Activated naive CD8-positive, alpha-beta T cell (primary cell): ENCODE measurements at regions not wholly inside any gene's neighbourhood (a gene's known extent, or its start where the extent isn't known, plus 50 kb on each side); places are given as distances from the start of the nearest gene placed in this dataset.

Experiments used
- H3K27ac Mint-ChIP-seq: one replicate; pipeline ENCODE4 v1.8.0; 2021; ENCODE audit warnings: mixed read lengths
- H3K27me3 Mint-ChIP-seq: one replicate; pipeline ENCODE4 v1.8.0; 2021; ENCODE audit warnings: mixed read lengths
- H3K36me3 Mint-ChIP-seq: one replicate; pipeline ENCODE4 v1.8.0; 2021; ENCODE audit warnings: mixed read lengths
- H3K4me1 Mint-ChIP-seq: one replicate; pipeline ENCODE4 v1.8.0; 2021; ENCODE audit warnings: low read depth, mixed read lengths
- H3K4me3 Mint-ChIP-seq: one replicate; pipeline ENCODE4 v1.8.0; 2021; ENCODE audit warnings: mild to moderate bottlenecking, mixed read lengths
- H3K9me3 Mint-ChIP-seq: one replicate; pipeline ENCODE4 v1.8.0; 2021; ENCODE audit warnings: low read depth, mixed read lengths

DNA sequence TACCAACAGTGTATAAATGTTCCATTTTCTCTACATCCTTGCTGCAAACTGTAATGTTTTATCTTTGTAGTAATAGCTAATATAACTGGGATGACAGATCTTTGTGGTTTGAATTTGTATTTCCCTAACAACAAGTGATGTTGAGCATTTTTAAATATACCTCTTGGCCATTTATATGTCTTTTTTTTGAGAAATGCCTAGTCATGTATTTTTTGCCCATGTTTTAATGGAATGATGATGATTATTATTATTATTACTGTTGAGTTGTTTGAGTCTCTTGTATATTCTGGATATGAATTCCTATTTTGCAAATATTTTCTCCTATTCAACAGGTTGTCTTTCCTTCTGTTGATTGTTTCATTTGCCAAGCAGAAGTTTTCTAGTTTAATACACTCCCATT is 654.9 kb downstream of the ZPLD1 start:
- H3K27ac Mint-ChIP-seq, result no peak overlapping the region
- H3K9me3 Mint-ChIP-seq, result no peaks in the 10 kb centered on the region
- no peak overlapping the region for H3K4me3 Mint-ChIP-seq
- no peaks in the 10 kb centered on the region for H3K27me3 Mint-ChIP-seq
- H3K4me1 Mint-ChIP-seq, result no peaks in the 10 kb centered on the region
- H3K36me3 Mint-ChIP-seq, result no peaks in the 10 kb centered on the region

- no peaks in the 10 kb centered on the region for H3K36me3 Mint-ChIP-seq
- no peaks in the 10 kb centered on the region for H3K4me1 Mint-ChIP-seq
- H3K27me3 Mint-ChIP-seq, result no peaks in the 10 kb centered on the region
- H3K4me3 Mint-ChIP-seq, result no peak overlapping the region
- peaks cover 2% of the 10 kb centered on the region for H3K9me3 Mint-ChIP-seq
- no peak overlapping the region for H3K27ac Mint-ChIP-seq
Observed at GRCh38 chr3:103105206-103105605, 670.4 kb downstream of the ZPLD1 start.

GRCh38 chr3:103112273-103112672 is 677.5 kb downstream of the ZPLD1 start:
- no peaks in the 10 kb centered on the region for H3K27me3 Mint-ChIP-seq

DNA sequence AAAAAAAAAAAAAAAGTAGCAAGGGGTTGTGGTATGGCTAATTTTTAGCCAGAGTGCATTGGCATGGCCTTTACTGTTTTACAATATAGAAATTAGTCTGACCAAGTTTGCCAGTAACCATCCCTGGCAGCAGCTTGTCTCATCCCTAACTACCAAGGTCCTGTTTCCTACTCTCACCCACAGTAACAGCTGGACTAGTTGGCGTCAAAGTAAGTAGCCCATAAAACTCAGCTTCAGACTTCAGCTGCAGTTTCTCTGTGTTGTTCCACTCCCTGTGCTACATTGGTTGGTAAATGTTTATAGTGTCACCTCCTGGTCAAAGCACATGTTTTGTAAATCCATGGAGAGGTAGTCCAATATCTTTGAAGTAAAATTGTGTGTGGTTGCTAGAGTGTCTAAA is 691.3 kb downstream of the ZPLD1 start:
- H3K4me3 Mint-ChIP-seq, result no peak overlapping the region
- no peaks in the 10 kb centered on the region for H3K4me1 Mint-ChIP-seq
- no peaks in the 10 kb centered on the region for H3K36me3 Mint-ChIP-seq
- H3K9me3 Mint-ChIP-seq, result peaks cover 3% of the 10 kb centered on the region
- H3K27me3 Mint-ChIP-seq, result no peaks in the 10 kb centered on the region
- H3K27ac Mint-ChIP-seq, result no peak overlapping the region

More at GRCh38 chr3:103112273-103112672, 677.5 kb downstream of the ZPLD1 start:
- Mint-ChIP-seq H3K36me3 (no peaks in the 10 kb centered on the region), H3K27ac (no peak overlapping the region), H3K4me3 (no peak overlapping the region), H3K9me3 (no peaks in the 10 kb centered on the region), H3K4me1 (no peaks in the 10 kb centered on the region)

- Mint-ChIP-seq H3K4me3 (no peak overlapping the region), H3K27me3 (no peaks in the 10 kb centered on the region), H3K9me3 (peaks cover 3% of the 10 kb centered on the region), H3K36me3 (no peaks in the 10 kb centered on the region), H3K4me1 (no peaks in the 10 kb centered on the region), H3K27ac (no peak overlapping the region)
Observed at GRCh38 chr3:103127098-103127630, 692.3 kb downstream of the ZPLD1 start.

DNA sequence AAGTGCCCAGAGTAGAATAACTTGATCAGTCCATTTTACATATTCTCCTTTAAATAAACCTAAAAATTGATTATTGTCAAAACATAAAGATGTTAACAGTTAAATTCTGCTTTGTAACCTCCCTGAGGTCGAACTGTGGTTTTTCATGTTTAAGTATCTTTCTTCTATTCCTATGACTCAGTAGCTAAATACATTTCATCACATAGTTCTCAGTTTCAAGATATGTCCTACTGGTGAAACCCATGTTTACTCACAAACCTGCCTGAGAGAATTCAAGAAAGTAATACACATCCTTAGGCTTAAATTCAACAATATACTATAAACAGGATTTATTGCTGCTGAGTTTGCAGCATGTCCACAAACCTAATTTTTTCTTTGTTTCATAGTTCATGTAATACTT is 692.9 kb downstream of the ZPLD1 start:
- Mint-ChIP-seq H3K27ac (no peak overlapping the region), H3K4me1 (no peaks in the 10 kb centered on the region), H3K27me3 (no peaks in the 10 kb centered on the region), H3K9me3 (peaks cover 3% of the 10 kb centered on the region), H3K4me3 (no peak overlapping the region), H3K36me3 (no peaks in the 10 kb centered on the region)

DNA sequence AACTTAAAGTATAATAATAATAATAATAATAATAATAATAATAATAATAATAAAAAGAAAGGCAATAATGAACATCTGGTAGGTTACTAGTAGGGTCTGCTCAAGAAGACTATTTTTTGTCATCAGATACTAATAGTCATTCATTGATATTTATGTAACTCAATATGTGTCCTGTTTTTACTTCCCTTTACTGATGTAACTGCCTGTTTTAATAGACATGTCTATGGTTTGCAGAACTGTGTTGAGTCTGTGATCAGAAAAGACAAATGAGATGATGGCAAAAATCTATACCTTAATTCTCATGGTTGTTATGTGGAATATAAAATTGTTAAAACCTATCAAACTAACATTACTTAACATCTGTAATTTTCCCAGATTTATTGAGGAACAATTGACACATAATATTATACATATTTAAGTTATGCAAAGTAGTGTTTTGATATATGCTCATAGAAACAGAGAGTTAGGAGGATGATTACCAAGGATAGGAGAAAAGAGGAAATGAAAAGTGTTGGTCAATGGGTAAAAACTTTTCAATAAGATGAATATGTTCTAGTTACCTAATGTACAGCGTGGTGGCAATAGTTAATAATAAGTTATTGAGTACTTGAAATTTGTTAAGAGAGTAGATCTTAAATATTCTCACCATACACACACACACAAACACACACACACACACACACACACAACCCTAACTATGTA is 699.4 kb downstream of the ZPLD1 start:
- Mint-ChIP-seq H3K27ac (no peak overlapping the region), H3K36me3 (no peaks in the 10 kb centered on the region), H3K27me3 (no peaks in the 10 kb centered on the region), H3K4me1 (no peaks in the 10 kb centered on the region), H3K9me3 (no peaks in the 10 kb centered on the region), H3K4me3 (no peak overlapping the region)

DNA sequence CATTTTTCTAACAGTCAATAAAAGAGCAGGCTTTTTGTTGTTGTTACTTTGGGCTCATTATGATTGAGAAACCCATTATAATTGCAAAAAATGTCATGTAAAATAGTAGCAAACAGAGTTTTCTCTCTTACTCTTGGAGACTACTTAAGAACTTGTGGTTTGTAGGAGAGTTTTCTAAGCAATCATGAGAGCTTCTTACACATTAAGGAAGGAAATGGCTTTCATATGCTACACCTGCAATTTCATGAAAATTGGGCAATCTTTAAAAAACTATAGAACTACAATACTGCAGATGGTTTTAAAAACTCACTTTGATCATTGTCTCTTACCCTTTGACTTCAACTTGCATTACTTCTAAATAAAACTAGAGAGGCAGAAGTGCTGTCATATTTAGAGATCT is 701.8 kb downstream of the ZPLD1 start:
- Mint-ChIP-seq H3K27ac (no peak overlapping the region), H3K4me1 (no peaks in the 10 kb centered on the region), H3K36me3 (no peaks in the 10 kb centered on the region), H3K27me3 (no peaks in the 10 kb centered on the region), H3K4me3 (no peak overlapping the region), H3K9me3 (no peaks in the 10 kb centered on the region)

- Mint-ChIP-seq H3K27me3 (no peaks in the 10 kb centered on the region), H3K4me3 (no peak overlapping the region), H3K9me3 (no peaks in the 10 kb centered on the region), H3K36me3 (no peaks in the 10 kb centered on the region), H3K4me1 (no peaks in the 10 kb centered on the region), H3K27ac (no peak overlapping the region)
Observed at GRCh38 chr3:103137830-103138229, 703.0 kb downstream of the ZPLD1 start.

DNA sequence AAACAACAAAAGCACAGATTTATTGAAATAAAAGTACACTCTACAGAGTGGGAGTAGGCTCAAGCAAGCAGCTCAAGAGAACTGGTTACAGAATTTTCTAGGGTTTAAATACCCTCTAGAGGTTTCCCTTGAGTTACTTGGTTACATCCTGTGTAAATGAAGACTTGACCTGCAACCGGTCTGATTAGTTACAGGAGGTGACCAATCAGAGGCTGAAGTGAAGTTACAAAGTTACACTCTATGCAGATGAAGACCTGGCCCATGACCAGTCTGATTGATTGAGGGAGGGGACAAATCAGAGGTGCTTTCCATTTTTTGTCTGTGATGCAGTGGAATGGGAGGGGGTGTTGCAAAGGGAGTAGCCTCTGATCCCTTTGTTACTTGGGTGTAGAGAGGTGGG is 723.4 kb downstream of the ZPLD1 start:
- no peaks in the 10 kb centered on the region for H3K27me3 Mint-ChIP-seq
- no peak overlapping the region for H3K27ac Mint-ChIP-seq
- no peaks in the 10 kb centered on the region for H3K9me3 Mint-ChIP-seq

DNA sequence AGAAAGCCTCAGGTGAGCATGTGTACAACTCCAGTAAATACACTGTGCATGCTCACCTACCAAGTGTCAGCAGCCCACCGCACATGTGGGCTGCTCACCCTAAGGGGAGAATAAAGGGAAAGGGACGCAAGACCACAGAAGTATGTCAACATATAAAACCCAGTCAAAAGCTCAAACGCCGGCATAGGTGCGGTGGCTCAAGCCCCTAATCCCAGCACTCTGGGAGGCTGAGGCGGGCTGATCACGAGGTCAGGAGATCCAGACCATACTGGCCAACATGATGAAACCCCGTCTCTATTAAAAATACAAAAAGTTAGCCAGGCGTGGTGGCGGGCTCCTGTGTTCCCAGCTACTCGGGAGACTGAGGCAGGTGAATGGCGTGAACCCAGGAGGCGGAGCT is 732.1 kb downstream of the ZPLD1 start:
- H3K4me3 Mint-ChIP-seq, result no peak overlapping the region
- no peaks in the 10 kb centered on the region for H3K27me3 Mint-ChIP-seq
- H3K27ac Mint-ChIP-seq, result no peak overlapping the region
- H3K36me3 Mint-ChIP-seq, result no peaks in the 10 kb centered on the region
- H3K4me1 Mint-ChIP-seq, result no peaks in the 10 kb centered on the region
- peaks cover 5% of the 10 kb centered on the region for H3K9me3 Mint-ChIP-seq

More for the DNA sequence above, 723.4 kb downstream of the ZPLD1 start:
- no peaks in the 10 kb centered on the region for H3K36me3 Mint-ChIP-seq
- no peaks in the 10 kb centered on the region for H3K4me1 Mint-ChIP-seq
- no peak overlapping the region for H3K4me3 Mint-ChIP-seq

GRCh38 chr3:103167850-103168249 is 733.0 kb downstream of the ZPLD1 start:
- Mint-ChIP-seq H3K4me1 (no peaks in the 10 kb centered on the region), H3K36me3 (no peaks in the 10 kb centered on the region), H3K4me3 (no peak overlapping the region), H3K9me3 (peaks cover 5% of the 10 kb centered on the region), H3K27me3 (no peaks in the 10 kb centered on the region), H3K27ac (no peak overlapping the region)

GRCh38 chr3:103169289-103169688 is 734.5 kb downstream of the ZPLD1 start:
- Mint-ChIP-seq H3K9me3 (peaks cover 7% of the 10 kb centered on the region), H3K4me3 (no peak overlapping the region), H3K27ac (no peak overlapping the region), H3K27me3 (no peaks in the 10 kb centered on the region), H3K4me1 (no peaks in the 10 kb centered on the region), H3K36me3 (no peaks in the 10 kb centered on the region)

GRCh38 chr3:103170651-103171050 is 735.8 kb downstream of the ZPLD1 start:
- no peaks in the 10 kb centered on the region for H3K4me1 Mint-ChIP-seq
- no peaks in the 10 kb centered on the region for H3K36me3 Mint-ChIP-seq
- no peaks in the 10 kb centered on the region for H3K27me3 Mint-ChIP-seq
- H3K27ac Mint-ChIP-seq, result no peak overlapping the region
- no peak overlapping the region for H3K4me3 Mint-ChIP-seq
- H3K9me3 Mint-ChIP-seq, result peaks cover 7% of the 10 kb centered on the region

DNA sequence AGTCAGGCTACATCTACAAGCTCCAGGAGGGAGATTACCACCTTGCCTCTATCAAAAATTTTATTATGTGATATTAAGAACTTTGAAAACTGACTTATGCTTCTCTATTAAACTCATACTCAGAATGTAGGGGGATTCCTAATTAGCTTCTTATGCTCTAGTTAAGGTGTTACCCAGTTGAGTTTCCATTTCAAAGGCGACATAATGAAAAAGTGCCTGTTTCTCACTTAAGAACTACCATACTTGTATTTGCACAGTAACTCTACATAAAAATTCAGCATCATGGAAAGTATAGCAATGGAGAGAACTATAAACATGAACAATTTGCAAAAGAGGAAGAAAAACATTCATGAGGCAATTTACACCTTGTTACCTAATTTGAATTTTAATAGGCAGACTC is 739.1 kb downstream of the ZPLD1 start:
- H3K4me3 Mint-ChIP-seq, result no peak overlapping the region
- no peaks in the 10 kb centered on the region for H3K27me3 Mint-ChIP-seq
- no peaks in the 10 kb centered on the region for H3K4me1 Mint-ChIP-seq
- H3K27ac Mint-ChIP-seq, result no peak overlapping the region
- peaks cover 3% of the 10 kb centered on the region for H3K9me3 Mint-ChIP-seq
- no peaks in the 10 kb centered on the region for H3K36me3 Mint-ChIP-seq

GRCh38 chr3:103181160-103181559 is 746.3 kb downstream of the ZPLD1 start:
- no peak overlapping the region for H3K27ac Mint-ChIP-seq
- peaks cover 24% of the 10 kb centered on the region for H3K9me3 Mint-ChIP-seq
- H3K27me3 Mint-ChIP-seq, result no peaks in the 10 kb centered on the region

More at GRCh38 chr3:103181160-103181559, 746.3 kb downstream of the ZPLD1 start:
- Mint-ChIP-seq H3K4me1 (no peaks in the 10 kb centered on the region), H3K36me3 (no peaks in the 10 kb centered on the region), H3K4me3 (no peak overlapping the region)
